H1 (cell line): ENCODE measurements at regions not wholly inside any gene's neighbourhood (a gene's known extent, or its start where the extent isn't known, plus 50 kb on each side); places are given as distances from the start of the nearest gene placed in this dataset.

Experiments used
- CTCF ChIA-PET: fragments of 300-600 bp; sonication (Branson Sonifier 250); formaldehyde crosslinking; loops from one replicate; lab custom pipeline; 2021; ENCODE audit not compliant: partially characterized antibody; lab: Charles Lee
- POLR2A ChIA-PET: fragments of 300-600 bp; sonication (Branson Sonifier 250); formaldehyde crosslinking; loops from one replicate; lab custom pipeline; 2021; ENCODE audit warnings: inconsistent platforms; ENCODE audit not compliant: partially characterized antibody; lab: Charles Lee
- DNase-seq, 2 experiments: peaks; one replicate each; pipeline versions ENCODE4 v3.0.0 to v3.0.0-alpha.2; 2010 to 2022; ENCODE audit warnings: low spot score in 2 of 2, low read depth in 1 of 2, mixed read lengths in 1 of 2
- FAIRE-seq: peaks from 2 replicates; lab custom pipeline; 2011; peaks lifted over from hg19 to GRCh38; lab: Jason Lieb, UNC
- H2AFZ ChIP-seq: 2 replicates; pipeline ENCODE4 v1.8.1; 2012; ENCODE audit warnings: low read length, inconsistent platforms
- H2AK5ac ChIP-seq: 2 replicates; pipeline ENCODE4 v1.6.1; 2013; ENCODE audit warnings: low read depth, low read length
- H2BK120ac ChIP-seq: replicated peaks from 2 replicates; pipeline ENCODE3; 2013; ENCODE audit warnings: low read depth, low read length, inconsistent platforms
- H2BK12ac ChIP-seq: 2 replicates; pipeline ENCODE4 v1.6.1; 2013; ENCODE audit warnings: low read depth, low read length
- H2BK15ac ChIP-seq: 2 replicates; pipeline ENCODE4 v1.6.1; 2013; ENCODE audit warnings: low read length
- H2BK20ac ChIP-seq: 2 replicates; pipeline ENCODE4 v1.6.1; 2013; ENCODE audit warnings: low read length
- H2BK5ac ChIP-seq: 2 replicates; pipeline ENCODE4 v1.6.1; 2013; ENCODE audit warnings: low read depth, low read length
- H3K14ac ChIP-seq: 2 replicates; pipeline ENCODE4 v1.6.1; 2013; ENCODE audit warnings: inconsistent platforms; ENCODE audit not compliant: insufficient read length
- H3K18ac ChIP-seq: 2 replicates; pipeline ENCODE4 v1.6.1; 2013; ENCODE audit warnings: low read length; ENCODE audit errors: extremely low read depth
- H3K23ac ChIP-seq: 2 replicates; pipeline ENCODE4 v1.6.1; 2013; ENCODE audit warnings: inconsistent platforms; ENCODE audit not compliant: insufficient read length
- H3K23me2 ChIP-seq: 2 replicates; pipeline ENCODE4 v1.6.1; 2013; ENCODE audit warnings: low read depth, low read length
- H3K27ac ChIP-seq: 2 replicates; pipeline ENCODE4 v1.6.1; 2011; ENCODE audit warnings: low read depth, low read length, inconsistent platforms
- H3K27me3 ChIP-seq, 4 experiments: replicated peaks in 1 of 4; 1 replicate in 1 of 4; 2 replicates in 3 of 4; pipeline versions ENCODE4 v1.6.1 to v1.8.1; 2011 to 2013; ENCODE audit warnings: low read length in 3 of 4, mild to moderate bottlenecking in 3 of 4, inconsistent platforms in 2 of 4, mixed read lengths in 2 of 4, moderate library complexity in 1 of 4; ENCODE audit not compliant: control insufficient read depth in 3 of 4, insufficient read depth in 3 of 4; ENCODE audit errors: extremely low read depth in 1 of 4
- H3K36me3 ChIP-seq, 4 experiments: 2 replicates each; pipeline versions ENCODE4 v1.6.1 to v1.8.1; 2011 to 2013; ENCODE audit warnings: mild to moderate bottlenecking in 4 of 4, low read length in 3 of 4, moderate library complexity in 2 of 4, control low read depth in 1 of 4, inconsistent platforms in 1 of 4; ENCODE audit not compliant: insufficient read depth in 4 of 4, control insufficient read depth in 2 of 4
- H3K4ac ChIP-seq: replicated peaks from 2 replicates; pipeline ENCODE3; 2013; ENCODE audit warnings: low read length, low read depth, mixed read lengths, inconsistent platforms; ENCODE audit not compliant: insufficient read length
- H3K4me1 ChIP-seq, 4 experiments: replicated peaks in 1 of 4; 1 replicate in 1 of 4; 2 replicates in 3 of 4; pipeline versions ENCODE4 v1.6.1 to v1.8.1; 2011 to 2013; ENCODE audit warnings: low read length in 3 of 4, inconsistent platforms in 2 of 4, mixed read lengths in 1 of 4; ENCODE audit not compliant: insufficient read depth in 4 of 4, control insufficient read depth in 3 of 4
- H3K4me2 ChIP-seq, 2 experiments: 2 replicates each; pipeline versions ENCODE4 v1.6.1 to v1.8.1; 2011 to 2013; ENCODE audit warnings: low read depth in 2 of 2, low read length in 2 of 2, control low read depth in 1 of 2, inconsistent platforms in 1 of 2, mild to moderate bottlenecking in 1 of 2; ENCODE audit not compliant: insufficient read depth in 1 of 2
- H3K4me3 ChIP-seq, 4 experiments: fragments of 200-600, 300-600 bp in 1 of 4; sonication (generic), shearing (Covaris generic), sonication (Bioruptor Twin) in 1 of 4; 2 replicates each; pipeline versions ENCODE4 v1.5.1 to v1.8.1; 2011 to 2016; ENCODE audit warnings: low read length in 4 of 4, low read depth in 3 of 4, control low read depth in 2 of 4, inconsistent platforms in 2 of 4, mild to moderate bottlenecking in 2 of 4, mixed read lengths in 1 of 4, moderate library complexity in 1 of 4; ENCODE audit not compliant: insufficient read depth in 2 of 4; ENCODE audit errors: extremely low read depth in 1 of 4
- H3K56ac ChIP-seq: replicated peaks from 2 replicates; pipeline ENCODE3; 2013; ENCODE audit warnings: low read depth, mild to moderate bottlenecking, mixed read lengths, low read length, inconsistent platforms; ENCODE audit not compliant: insufficient read length
- H3K79me1 ChIP-seq: 2 replicates; pipeline ENCODE4 v1.6.1; 2013; ENCODE audit warnings: low read depth, low read length, control low read depth
- H3K79me2 ChIP-seq, 2 experiments: 2 replicates each; pipeline versions ENCODE4 v1.6.1 to v1.8.1; 2012 to 2013; ENCODE audit warnings: low read length in 2 of 2, mild to moderate bottlenecking in 2 of 2, inconsistent platforms in 1 of 2; ENCODE audit not compliant: insufficient read depth in 2 of 2, control insufficient read depth in 1 of 2
- H3K9ac ChIP-seq, 4 experiments: replicated peaks in 1 of 4; 1 replicate in 1 of 4; 2 replicates in 3 of 4; pipeline versions ENCODE4 v1.6.1 to v1.8.1; 2011 to 2013; ENCODE audit warnings: low read depth in 3 of 4, low read length in 3 of 4, control low read depth in 2 of 4, mild to moderate bottlenecking in 2 of 4, moderate library complexity in 2 of 4, inconsistent platforms in 1 of 4; ENCODE audit errors: extremely low read depth in 1 of 4
- H3K9me3 ChIP-seq, 2 experiments: 2 replicates each; pipeline versions ENCODE4 v1.6.1 to v1.8.1; 2012 to 2013; ENCODE audit warnings: mild to moderate bottlenecking in 2 of 2, moderate library complexity in 2 of 2, control low read depth in 1 of 2, inconsistent platforms in 1 of 2, low read depth in 1 of 2, low read length in 1 of 2, mixed read lengths in 1 of 2; ENCODE audit not compliant: insufficient read depth in 2 of 2
- H4K20me1 ChIP-seq, 2 experiments: replicated peaks in 1 of 2; 2 replicates each; pipeline versions ENCODE3 to v1.8.1; 2011 to 2013; ENCODE audit warnings: inconsistent platforms in 2 of 2, low read length in 2 of 2, mild to moderate bottlenecking in 1 of 2; ENCODE audit not compliant: insufficient read depth in 2 of 2, control insufficient read depth in 1 of 2
- H4K5ac ChIP-seq: 2 replicates; pipeline ENCODE4 v1.6.1; 2013; ENCODE audit warnings: low read length, low read depth, mixed read lengths, inconsistent platforms; ENCODE audit not compliant: insufficient read length
- H4K8ac ChIP-seq: 2 replicates; pipeline ENCODE4 v1.8.0; 2013; ENCODE audit warnings: mild to moderate bottlenecking, moderate library complexity, low read length, inconsistent platforms; ENCODE audit not compliant: insufficient read depth; ENCODE audit errors: extremely low read depth
- H4K91ac ChIP-seq: replicated peaks from 2 replicates; pipeline ENCODE3; 2013; ENCODE audit warnings: low read length, mixed read lengths, inconsistent platforms; ENCODE audit not compliant: insufficient read length
- CTBP2 ChIP-seq: IDR thresholded peaks from 2 replicates; pipeline ENCODE4 v1.7.0; 2011; ENCODE audit warnings: borderline replicate concordance, mild to moderate bottlenecking, moderate library complexity, mixed read lengths, low read length; ENCODE audit not compliant: insufficient read depth, insufficient read length
- FOSL1 ChIP-seq: IDR thresholded peaks from 2 replicates; pipeline ENCODE4 v1.6.1; 2011; ENCODE audit warnings: mild to moderate bottlenecking, low read depth, low read length, moderate library complexity; ENCODE audit not compliant: insufficient read depth
- HDAC6 ChIP-seq: IDR thresholded peaks from one replicate; pipeline ENCODE4 v1.7.1; 2012; ENCODE audit warnings: low read depth, mild to moderate bottlenecking, inconsistent platforms, low read length, moderate library complexity
- KDM4A ChIP-seq: IDR thresholded peaks from one replicate; pipeline ENCODE4 v1.7.1; 2012; ENCODE audit warnings: low read depth, mild to moderate bottlenecking, moderate library complexity, low read length, inconsistent platforms; ENCODE audit not compliant: severe bottlenecking
- POLR2A ChIP-seq, 2 experiments: IDR thresholded peaks; 1 replicate in 1 of 2; 2 replicates in 1 of 2; pipeline ENCODE4 v1.6.1; 2011; ENCODE audit warnings: low read depth in 2 of 2, low read length in 2 of 2, mild to moderate bottlenecking in 2 of 2; ENCODE audit errors: control extremely low read depth in 1 of 2
- TBP ChIP-seq: IDR thresholded peaks from 2 replicates; pipeline ENCODE4 v1.6.1; 2011; ENCODE audit warnings: low read depth, low read length, improper control_type of control experiment
- TEAD4 ChIP-seq: IDR thresholded peaks from 2 replicates; pipeline ENCODE4 v1.6.1; 2012; ENCODE audit warnings: low read depth, low read length, inconsistent platforms, mixed read lengths

GRCh38 chr2:196452758-196453157, 186.8 kb upstream of the CCDC150 start:
- H4K20me1 ChIP-seq, result no peaks in the 10 kb centered on the region
- CTCF ChIA-PET, result interaction anchor here (0.6 to 3.2 kb wide), 27 partner anchors 9 to 435 kb away, joined by 3 to 44 read pairs (median 6); partner anchors contain the start of genes CCDC150 and HECW2
- H3K56ac ChIP-seq, result no peak overlapping the region
- H3K9ac ChIP-seq, result no peak overlapping the region
- H4K5ac ChIP-seq, result no peak overlapping the region
- H2BK15ac ChIP-seq, result no peak overlapping the region
- no peak overlapping the region for H3K4me3 ChIP-seq
- H4K91ac ChIP-seq, result no peak overlapping the region
- no peaks in the 10 kb centered on the region for H3K4me1 ChIP-seq
- no peaks in the 10 kb centered on the region for H3K36me3 ChIP-seq
- no peak overlapping the region for H3K4me2 ChIP-seq
- FAIRE-seq, result no peak
- no peak overlapping the region for H3K4ac ChIP-seq
- H4K8ac ChIP-seq, result no peak overlapping the region
- no peak overlapping the region for H2BK5ac ChIP-seq
- no peaks in the 10 kb centered on the region for H3K27me3 ChIP-seq
- no peak overlapping the region for H2BK120ac ChIP-seq
- TF ChIP-seq TEAD4 (no peak), POLR2A (IDR thresholded peaks at IDR 0.05; ENCODE audit: control extremely low read depth in 1 of 2, low read depth in 2 of 2, low read length in 2 of 2) (no peak), HDAC6 (no peak), TBP (no peak), KDM4A (no peak), FOSL1 (no peak), CTBP2 (no peak)
- POLR2A ChIA-PET, result no interaction called here
- H3K79me2 ChIP-seq, result no peaks in the 10 kb centered on the region
- H3K23ac ChIP-seq, result no peak overlapping the region
- H2BK20ac ChIP-seq, result no peak overlapping the region
- no peaks in the 10 kb centered on the region for H3K23me2 ChIP-seq
- no peak overlapping the region for H3K27ac ChIP-seq
- no peak overlapping the region for H2AFZ ChIP-seq
- no peak overlapping the region for H2AK5ac ChIP-seq
- no peaks in the 10 kb centered on the region for H3K9me3 ChIP-seq
- no peak for DNase-seq
- H2BK12ac ChIP-seq, result no peak overlapping the region
- no peak overlapping the region for H3K14ac ChIP-seq
- H3K79me1 ChIP-seq, result no peaks in the 10 kb centered on the region
- no peak overlapping the region for H3K18ac ChIP-seq
